ENCODE measurements at regions not wholly inside any gene's neighbourhood (a gene's known extent, or its start where the extent isn't known, plus 50 kb on each side); places are given as distances from the start of the nearest gene placed in this dataset.

DNA sequence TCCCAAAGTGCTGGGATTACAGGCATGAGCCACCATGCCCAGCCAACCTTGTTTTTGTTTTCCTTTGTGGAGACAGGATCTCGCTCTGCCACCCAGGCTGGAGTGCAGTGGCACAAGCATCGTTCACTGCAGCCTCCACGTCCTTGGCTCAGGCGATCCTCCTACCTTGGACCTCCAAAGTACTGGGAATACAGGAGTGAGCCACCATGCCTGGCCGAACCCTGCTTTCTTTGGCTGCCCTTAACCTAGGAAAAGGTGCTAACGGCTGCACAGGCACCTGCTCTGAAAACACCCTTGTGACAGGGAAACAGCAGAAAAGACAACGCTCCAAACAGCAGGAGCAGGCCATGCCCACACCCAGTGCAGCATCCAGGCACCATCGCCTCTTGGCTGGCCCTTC lies 71.9 kb downstream of the OAT start:
- no peaks in the 10 kb centered on the region for H3K79me1 ChIP-seq (ENCODE audit: insufficient read depth, low read depth, low read length, poor library complexity, severe bottlenecking)
- H3K27ac ChIP-seq (ENCODE audit: insufficient read length, low read depth, low read length), result no peak overlapping the region
- peak; percentile 18 for DNase-seq
- no peak overlapping the region for H3K4ac ChIP-seq (ENCODE audit: low read depth, low read length)
- H3K18ac ChIP-seq (ENCODE audit: insufficient read length, low read depth, low read length), result no peak overlapping the region
- H3K27me3 ChIP-seq (ENCODE audit: insufficient read depth, low read length), result no peaks in the 10 kb centered on the region
- WGBS (ENCODE audit: extremely low coverage, insufficient read length, low lambda C conversion rate), result no CpG with 5 or more reads among the region's 8 CpGs
- Mint-ChIP-seq H3K9me3 (no peaks in the 10 kb centered on the region), H3K4me3 (no peak overlapping the region), H3K27ac (no peak overlapping the region), H3K36me3 (ENCODE audit: insufficient read depth in 1 of 3, low read depth in 3 of 3) (no peaks in the 10 kb centered on the region), H3K27me3 (ENCODE audit: low read depth) (peaks cover 3% of the 10 kb centered on the region), H3K4me1 (peaks cover 5 to 12% of the 10 kb centered on the region in 2 experiments)
- H2BK20ac ChIP-seq (ENCODE audit: low read depth, low read length, poor library complexity, severe bottlenecking), result no peak overlapping the region
- no peak overlapping the region for H2AK5ac ChIP-seq (ENCODE audit: insufficient read length, low read length)
- no peaks in the 10 kb centered on the region for H3K9me3 ChIP-seq (ENCODE audit: control insufficient read depth, low read depth, low read length)
- no peak overlapping the region for H2BK15ac ChIP-seq (ENCODE audit: low read depth, low read length)
- no peak overlapping the region for H4K5ac ChIP-seq (ENCODE audit: insufficient read length, low read depth, low read length)
- H3K56ac ChIP-seq (ENCODE audit: insufficient read length, low read depth, low read length), result no peak overlapping the region
- H3K23ac ChIP-seq (ENCODE audit: insufficient read length, low read depth, low read length), result no peak overlapping the region
- no peaks in the 10 kb centered on the region for H3K79me2 ChIP-seq (ENCODE audit: insufficient read depth, low read length)
- H2AFZ ChIP-seq (ENCODE audit: low read length), result no peak overlapping the region
- no peak overlapping the region for H3K9ac ChIP-seq (ENCODE audit: extremely low read depth, insufficient read length, low read length)
- no peak overlapping the region for H3T11ph ChIP-seq (ENCODE audit: low read length)
- no peaks in the 10 kb centered on the region for H4K20me1 ChIP-seq (ENCODE audit: control insufficient read depth, insufficient read depth, insufficient read length)
- H2BK120ac ChIP-seq (ENCODE audit: low read depth, low read length, poor library complexity, severe bottlenecking), result no peak overlapping the region
- H3K4me1 ChIP-seq (ENCODE audit: insufficient read depth, low read length), result no peaks in the 10 kb centered on the region
- TF ChIP-seq, protein P1, sequence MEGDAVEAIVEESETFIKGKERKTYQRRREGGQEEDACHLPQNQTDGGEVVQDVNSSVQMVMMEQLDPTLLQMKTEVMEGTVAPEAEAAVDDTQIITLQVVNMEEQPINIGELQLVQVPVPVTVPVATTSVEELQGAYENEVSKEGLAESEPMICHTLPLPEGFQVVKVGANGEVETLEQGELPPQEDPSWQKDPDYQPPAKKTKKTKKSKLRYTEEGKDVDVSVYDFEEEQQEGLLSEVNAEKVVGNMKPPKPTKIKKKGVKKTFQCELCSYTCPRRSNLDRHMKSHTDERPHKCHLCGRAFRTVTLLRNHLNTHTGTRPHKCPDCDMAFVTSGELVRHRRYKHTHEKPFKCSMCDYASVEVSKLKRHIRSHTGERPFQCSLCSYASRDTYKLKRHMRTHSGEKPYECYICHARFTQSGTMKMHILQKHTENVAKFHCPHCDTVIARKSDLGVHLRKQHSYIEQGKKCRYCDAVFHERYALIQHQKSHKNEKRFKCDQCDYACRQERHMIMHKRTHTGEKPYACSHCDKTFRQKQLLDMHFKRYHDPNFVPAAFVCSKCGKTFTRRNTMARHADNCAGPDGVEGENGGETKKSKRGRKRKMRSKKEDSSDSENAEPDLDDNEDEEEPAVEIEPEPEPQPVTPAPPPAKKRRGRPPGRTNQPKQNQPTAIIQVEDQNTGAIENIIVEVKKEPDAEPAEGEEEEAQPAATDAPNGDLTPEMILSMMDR (conservative IDR thresholded peaks at IDR 0.05), result no peak
- no peak overlapping the region for H4K8ac ChIP-seq (replicated peaks; ENCODE audit: insufficient read length, low read depth, low read length)
- H3K4me2 ChIP-seq (ENCODE audit: insufficient read depth, insufficient read length, low read length), result no peak overlapping the region
- H2BK12ac ChIP-seq (ENCODE audit: insufficient read length, low read depth, low read length), result no peak overlapping the region
- no peak overlapping the region for H4K91ac ChIP-seq (ENCODE audit: insufficient read length, low read depth, low read length)
- H2BK5ac ChIP-seq (ENCODE audit: insufficient read length, low read length), result no peak overlapping the region
- H3K14ac ChIP-seq (ENCODE audit: insufficient read depth, low read length), result no peak overlapping the region
- H3K23me2 ChIP-seq (ENCODE audit: insufficient read length, low read depth, low read length, poor library complexity, severe bottlenecking), result no peaks in the 10 kb centered on the region
